IMR-90 (cell line): ENCODE measurements at regions not wholly inside any gene's neighbourhood (a gene's known extent, or its start where the extent isn't known, plus 50 kb on each side); places are given as distances from the start of the nearest gene placed in this dataset.

ENCODE experiments used
- ATAC-seq: fragments of 200-7000 bp; cut with Tn5 transposase; 2 replicates; pipeline ENCODE4 v1.9.1; 2020; ENCODE audit warnings: low read depth, mild to moderate bottlenecking, moderate library complexity
- BruUV-seq: library from RNA; stranded (reverse); fragments of 400-500 nt; replicated peaks from 2 replicates; lab custom pipeline; 2021; lab: Mats Ljungman, UMichigan
- CTCF ChIA-PET: fragments of 300-600 bp; formaldehyde crosslinking; extraction: SDS; loops from one replicate; lab custom pipeline; 2021; ENCODE audit warnings: antibody characterized with exemption; lab: Yijun Ruan, JAX
- POLR2A ChIA-PET: fragments of 300-600 bp; sonication (Branson Sonifier 250); formaldehyde crosslinking; loops from one replicate; lab custom pipeline; 2022; ENCODE audit warnings: antibody characterized with exemption; ENCODE audit not compliant: unreplicated experiment; lab: Charles Lee
- DNase-seq: peaks from one replicate; pipeline ENCODE4 v3.0.0; 2013
- H2AFZ ChIP-seq: replicated peaks from 2 replicates; pipeline ENCODE3; 2013; ENCODE audit warnings: low read length, mild to moderate bottlenecking; ENCODE audit not compliant: poor library complexity
- H2AK5ac ChIP-seq: 2 replicates; pipeline ENCODE4 v1.6.1; 2013; ENCODE audit warnings: low read depth, low read length, inconsistent platforms
- H2AK9ac ChIP-seq: replicated peaks from 2 replicates; pipeline ENCODE3; 2013; ENCODE audit warnings: mild to moderate bottlenecking, low read depth, low read length, moderate library complexity; ENCODE audit not compliant: poor library complexity
- H2BK120ac ChIP-seq: 2 replicates; pipeline ENCODE4 v1.6.1; 2013; ENCODE audit warnings: low read depth, low read length, inconsistent platforms
- H2BK15ac ChIP-seq: 3 replicates; pipeline ENCODE4 v1.6.1; 2013; ENCODE audit warnings: low read depth, low read length, inconsistent platforms
- H2BK20ac ChIP-seq: 2 replicates; pipeline ENCODE4 v1.6.1; 2013; ENCODE audit warnings: low read depth, mild to moderate bottlenecking, inconsistent platforms, low read length, moderate library complexity
- H2BK5ac ChIP-seq: 2 replicates; pipeline ENCODE4 v1.6.1; 2013; ENCODE audit warnings: mild to moderate bottlenecking, low read depth, low read length, inconsistent platforms; ENCODE audit not compliant: poor library complexity, severe bottlenecking
- H3K14ac ChIP-seq: replicated peaks from 2 replicates; pipeline ENCODE4 v1.6.1; 2013; ENCODE audit warnings: low read depth, low read length, inconsistent platforms
- H3K18ac ChIP-seq: 2 replicates; pipeline ENCODE4 v1.6.1; 2013; ENCODE audit warnings: low read depth, low read length, control low read depth
- H3K23ac ChIP-seq: 2 replicates; pipeline ENCODE4 v1.6.1; 2013; ENCODE audit warnings: low read depth, low read length, inconsistent platforms
- H3K27ac ChIP-seq: 2 replicates; pipeline ENCODE4 v1.5.1; 2013; ENCODE audit warnings: mild to moderate bottlenecking, control low read depth, low read length; ENCODE audit not compliant: insufficient read depth
- H3K27me3 ChIP-seq: 2 replicates; pipeline ENCODE4 v1.6.1; 2013; ENCODE audit warnings: low read length; ENCODE audit not compliant: control insufficient read depth, insufficient read depth
- H3K36me3 ChIP-seq: 2 replicates; pipeline ENCODE4 v1.6.1; 2013; ENCODE audit warnings: low read length, mixed read lengths; ENCODE audit not compliant: control insufficient read depth, insufficient read depth
- H3K4ac ChIP-seq: 2 replicates; pipeline ENCODE4 v1.6.1; 2013; ENCODE audit warnings: low read depth, low read length, inconsistent platforms
- H3K4me1 ChIP-seq: 2 replicates; pipeline ENCODE4 v1.6.1; 2013; ENCODE audit warnings: low read length, mixed read lengths; ENCODE audit not compliant: control insufficient read depth, insufficient read depth
- H3K4me2 ChIP-seq: 2 replicates; pipeline ENCODE4 v1.6.1; 2013; ENCODE audit warnings: low read depth, mild to moderate bottlenecking, control low read depth, low read length, moderate library complexity
- H3K4me3 ChIP-seq: 2 replicates; pipeline ENCODE4 v1.5.1; 2013; ENCODE audit warnings: low read depth, mild to moderate bottlenecking, control low read depth, low read length, moderate library complexity; ENCODE audit not compliant: insufficient read depth
- H3K56ac ChIP-seq: 2 replicates; pipeline ENCODE4 v1.6.1; 2013; ENCODE audit warnings: low read length, inconsistent platforms; ENCODE audit not compliant: insufficient read depth; ENCODE audit errors: extremely low read depth
- H3K79me1 ChIP-seq, 2 experiments: 2 replicates each; pipeline ENCODE4 v1.6.1; 2013; ENCODE audit warnings: low read length in 2 of 2, inconsistent platforms in 1 of 2, low read depth in 1 of 2
- H3K9ac ChIP-seq: 2 replicates; pipeline ENCODE4 v1.6.1; 2013; ENCODE audit warnings: low read depth, low read length, control low read depth
- H3K9me1 ChIP-seq: 2 replicates; pipeline ENCODE4 v1.6.1; 2013; ENCODE audit warnings: low read length, inconsistent platforms; ENCODE audit not compliant: insufficient read depth
- H3K9me3 ChIP-seq: 2 replicates; pipeline ENCODE4 v1.6.1; 2013; ENCODE audit warnings: low read length; ENCODE audit not compliant: control insufficient read depth, insufficient read depth
- H4K20me1 ChIP-seq: 2 replicates; pipeline ENCODE4 v1.6.1; 2013; ENCODE audit warnings: low read length, inconsistent platforms; ENCODE audit not compliant: insufficient read depth
- H4K5ac ChIP-seq: 2 replicates; pipeline ENCODE4 v1.6.1; 2013; ENCODE audit warnings: mild to moderate bottlenecking, low read depth, low read length, control low read depth
- H4K8ac ChIP-seq, 2 experiments: 2 replicates each; pipeline ENCODE4 v1.6.1; 2013; ENCODE audit warnings: low read depth in 2 of 2, low read length in 2 of 2, control low read depth in 1 of 2, inconsistent platforms in 1 of 2
- H4K91ac ChIP-seq: 2 replicates; pipeline ENCODE4 v1.6.1; 2013; ENCODE audit warnings: low read depth, low read length, inconsistent platforms; ENCODE audit not compliant: insufficient read depth
- BHLHE40 ChIP-seq: fragments of 150-350 bp; IDR thresholded peaks from 2 replicates; pipeline ENCODE4 v1.6.1; 2016; ENCODE audit warnings: mild to moderate bottlenecking, low read depth, low read length
- CEBPB ChIP-seq: IDR thresholded peaks from 2 replicates; pipeline ENCODE4 v1.6.1; 2012; ENCODE audit warnings: low read depth, low read length, improper control_type of control experiment
- CHD1 ChIP-seq: IDR thresholded peaks from 2 replicates; pipeline ENCODE4 v1.6.1; 2012; ENCODE audit warnings: low read depth, low read length, improper control_type of control experiment
- FOS ChIP-seq: fragments of 150-350 bp; IDR thresholded peaks from 2 replicates; pipeline ENCODE4 v1.6.1; 2016; ENCODE audit warnings: low read depth, low read length
- MAFK ChIP-seq: IDR thresholded peaks from 2 replicates; pipeline ENCODE4 v1.6.1; 2012; ENCODE audit warnings: low read depth, low read length, improper control_type of control experiment
- MAZ ChIP-seq: IDR thresholded peaks from 2 replicates; pipeline ENCODE4 v1.6.1; 2012; ENCODE audit warnings: low read depth, mild to moderate bottlenecking, low read length, improper control_type of control experiment, moderate library complexity, borderline replicate concordance
- MXI1 ChIP-seq: IDR thresholded peaks from 2 replicates; pipeline ENCODE4 v1.6.1; 2012; ENCODE audit warnings: low read depth, mild to moderate bottlenecking, low read length, moderate library complexity, borderline replicate concordance
- RAD21 ChIP-seq: IDR thresholded peaks from 2 replicates; pipeline ENCODE4 v1.6.1; 2012; ENCODE audit warnings: low read length, improper control_type of control experiment
- RCOR1 ChIP-seq: IDR thresholded peaks from 2 replicates; pipeline ENCODE4 v1.6.1; 2012; ENCODE audit warnings: mild to moderate bottlenecking, low read length, improper control_type of control experiment; ENCODE audit not compliant: insufficient replicate concordance
- SMC3 ChIP-seq: fragments of 150-350 bp; IDR thresholded peaks from 2 replicates; pipeline ENCODE4 v1.6.1; 2016; ENCODE audit warnings: low read depth, mild to moderate bottlenecking, antibody characterized with exemption, low read length, moderate library complexity
- WGBS, 2 experiments: methylation state at CpG; one replicate each; pipeline versions ENCODE4 v1.1.5 to v1.1.7; 2013; ENCODE audit warnings: missing lambda C conversion rate in 2 of 2; ENCODE audit not compliant: insufficient read length in 1 of 2; ENCODE audit errors: extremely low coverage in 2 of 2; 5-methylcytosine and 5-hydroxymethylcytosine counted together
- dilution Hi-C: fragments of 300-500 bp; cut with HindIII; formaldehyde crosslinking; loops from one replicate; pipeline ENCODE4 v1.14.3; 2018; ENCODE audit warnings: low sequenced_read_pairs; ENCODE audit not compliant: unreplicated experiment
- in situ Hi-C: fragments of 300-500 bp; cut with MboI; formaldehyde crosslinking; loops from 3 replicates; pipeline ENCODE4 v1.14.3; 2019; ENCODE audit warnings: low sequenced_read_pairs, inconsistent platforms, mixed read lengths
- intact Hi-C: fragments of 100-400 bp; cut with micrococcal nuclease; formaldehyde crosslinking; loops from 2 replicates; pipeline ENCODE4 v1.10.0; 2022

GRCh38 chr4:82172186-82172585, 201.6 kb downstream of the HNRNPD start:
- Histone ChIP-seq H2AFZ (no peak overlapping the region), H2BK5ac (no peak overlapping the region), H3K4me3 (no peak overlapping the region), H2BK120ac (no peak overlapping the region), H3K79me1 (no peaks in the 10 kb centered on the region), H3K4ac (no peak overlapping the region), H3K4me2 (no peak overlapping the region), H3K36me3 (no peaks in the 10 kb centered on the region), H4K5ac (no peak overlapping the region), H2AK9ac (no peak overlapping the region), H3K27me3 (no peaks in the 10 kb centered on the region), H2BK15ac (no peak overlapping the region), H3K18ac (no peak overlapping the region), H3K9me3 (no peaks in the 10 kb centered on the region), H3K4me1 (no peaks in the 10 kb centered on the region), H3K23ac (no peak overlapping the region), H4K91ac (no peak overlapping the region), H3K14ac (no peak overlapping the region), H4K8ac (no peak overlapping the region), H3K27ac (no peak overlapping the region), H2AK5ac (no peak overlapping the region), H4K20me1 (no peaks in the 10 kb centered on the region), H3K9ac (no peak overlapping the region), H3K56ac (no peak overlapping the region), H3K9me1 (no peaks in the 10 kb centered on the region), H2BK20ac (no peak overlapping the region)
- dilution Hi-C loops, result no loop called here
- in situ Hi-C loops, result no loop called here
- DNase-seq, result no peak
- intact Hi-C loops, result no loop called here
- ChIA-PET POLR2A (no interaction called here), CTCF (no interaction called here)
- WGBS, 2 experiments, result no CpG with 5 or more reads among the region's 1 CpG
- TF ChIP-seq RCOR1 (no peak), BHLHE40 (no peak), RAD21 (no peak), FOS (no peak), CEBPB (no peak), CHD1 (no peak), MAZ (no peak), SMC3 (no peak), MXI1 (no peak), MAFK (no peak)
- BruUV-seq, result no TSS peak
- ATAC-seq, result no peak
